Hepatocyte (in vitro differentiated cells): ENCODE measurements at regions not wholly inside any gene's neighbourhood (a gene's known extent, or its start where the extent isn't known, plus 50 kb on each side); places are given as distances from the start of the nearest gene placed in this dataset.
A peak's percentile ranks its signal among the peaks of the same experiment; 100 is the strongest.

Experiments used
- DNase-seq: peaks from one replicate; pipeline ENCODE4 v3.0.0-alpha.2; 2016; ENCODE audit warnings: low spot score
- H2AFZ ChIP-seq: fragments of 200-600 bp; sonication (generic); 2 replicates; pipeline ENCODE4 v1.6.0; 2016; ENCODE audit warnings: antibody characterized with exemption, mild to moderate bottlenecking
- H3K27ac ChIP-seq: fragments of 200-600 bp; sonication (generic); 2 replicates; pipeline ENCODE4 v1.5.1; 2016; ENCODE audit warnings: mild to moderate bottlenecking
- H3K27me3 ChIP-seq: fragments of 200-600 bp; sonication (generic); 2 replicates; pipeline ENCODE4 v1.6.1; 2016
- H3K36me3 ChIP-seq: fragments of 200-600 bp; sonication (generic); replicated peaks from 2 replicates; pipeline ENCODE4 v1.5.1; 2016; ENCODE audit warnings: low read depth; ENCODE audit not compliant: insufficient read depth
- H3K4me1 ChIP-seq: fragments of 200-600 bp; sonication (generic); 2 replicates; pipeline ENCODE4 v1.5.1; 2016; ENCODE audit warnings: mild to moderate bottlenecking, moderate library complexity; ENCODE audit not compliant: insufficient read depth
- H3K4me2 ChIP-seq: fragments of 200-600 bp; sonication (generic); 2 replicates; pipeline ENCODE4 v1.6.0; 2016
- H3K4me3 ChIP-seq: fragments of 200-600 bp; sonication (generic); 2 replicates; pipeline ENCODE4 v1.5.1; 2016; ENCODE audit warnings: mild to moderate bottlenecking
- H3K79me2 ChIP-seq: fragments of 200-600 bp; sonication (generic); 2 replicates; pipeline ENCODE4 v1.6.0; 2017; ENCODE audit warnings: mild to moderate bottlenecking
- H3K9me2 ChIP-seq: fragments of 200-600 bp; sonication (generic); replicated peaks from 2 replicates; pipeline ENCODE4 v1.6.0; 2017; ENCODE audit warnings: mild to moderate bottlenecking; ENCODE audit not compliant: insufficient read depth
- H3K9me3 ChIP-seq: fragments of 200-600 bp; sonication (generic); 2 replicates; pipeline ENCODE4 v1.5.1; 2016; ENCODE audit warnings: low read depth, mild to moderate bottlenecking
- H4K20me1 ChIP-seq: fragments of 200-600 bp; sonication (generic); 2 replicates; pipeline ENCODE4 v1.6.0; 2016; ENCODE audit warnings: mild to moderate bottlenecking; ENCODE audit not compliant: insufficient read depth, poor library complexity, severe bottlenecking
- CTCF ChIP-seq: fragments of 200-600 bp; sonication (generic); IDR thresholded peaks from 2 replicates; pipeline ENCODE4 v1.5.1; 2016; ENCODE audit warnings: antibody characterized with exemption, mild to moderate bottlenecking; ENCODE audit not compliant: poor library complexity
- EZH2 ChIP-seq: fragments of 200-600 bp; sonication (generic); IDR thresholded peaks from 2 replicates; pipeline ENCODE4 v1.6.1; 2016; ENCODE audit warnings: antibody characterized with exemption, mild to moderate bottlenecking, borderline replicate concordance
- EZH2phosphoT487 ChIP-seq: fragments of 200-600 bp; sonication (generic); IDR thresholded peaks from one replicate; pipeline ENCODE4 v1.6.1; 2018; ENCODE audit warnings: antibody characterized with exemption, mild to moderate bottlenecking, low read depth, moderate library complexity; ENCODE audit not compliant: unreplicated experiment, severe bottlenecking
- WGBS: methylation state at CpG from one replicate; pipeline ENCODE4 v1.1.6; 2016; ENCODE audit warnings: low lambda C conversion rate; ENCODE audit errors: missing lambda C conversion rate; 5-methylcytosine and 5-hydroxymethylcytosine counted together

- H3K9me3 ChIP-seq: no peaks in the 10 kb centered on the region
- H3K4me3 ChIP-seq: no peak overlapping the region
- no peaks in the 10 kb centered on the region for H3K36me3 ChIP-seq
- no peak overlapping the region for H3K4me2 ChIP-seq
- no peak overlapping the region for H2AFZ ChIP-seq
- no peaks in the 10 kb centered on the region for H3K27me3 ChIP-seq
- TF ChIP-seq EZH2: no peak
- no peak for TF ChIP-seq EZH2phosphoT487
- no peak for TF ChIP-seq CTCF
- H3K79me2 ChIP-seq: no peaks in the 10 kb centered on the region
- H3K27ac ChIP-seq: no peak overlapping the region
- 67% methylated on average over 6 of the region's 6 CpGs for WGBS
- no peaks in the 10 kb centered on the region for H3K9me2 ChIP-seq
- no peaks in the 10 kb centered on the region for H3K4me1 ChIP-seq
- H4K20me1 ChIP-seq: no peaks in the 10 kb centered on the region
- DNase-seq: no peak
These were observed 434.6 kb downstream of the ENC1 start for GRCh38 chr5:74205767-74206578.

- WGBS: 78% methylated on average over 8 of the region's 8 CpGs
- H3K4me3 ChIP-seq: no peak overlapping the region
- H4K20me1 ChIP-seq: no peaks in the 10 kb centered on the region
- DNase-seq: peak; percentile 24
- H3K9me3 ChIP-seq: no peaks in the 10 kb centered on the region
- TF ChIP-seq EZH2phosphoT487 (no peak), EZH2 (no peak), CTCF (no peak)
- H3K4me2 ChIP-seq: no peak overlapping the region
- no peak overlapping the region for H2AFZ ChIP-seq
- H3K79me2 ChIP-seq: no peaks in the 10 kb centered on the region
- no peaks in the 10 kb centered on the region for H3K36me3 ChIP-seq
- no peaks in the 10 kb centered on the region for H3K9me2 ChIP-seq
- H3K27ac ChIP-seq: no peak overlapping the region
- no peaks in the 10 kb centered on the region for H3K27me3 ChIP-seq
- H3K4me1 ChIP-seq: no peaks in the 10 kb centered on the region
These were observed 439.0 kb downstream of the ENC1 start for GRCh38 chr5:74201334-74202081.

- H3K36me3 ChIP-seq: no peaks in the 10 kb centered on the region
- H3K27me3 ChIP-seq: no peaks in the 10 kb centered on the region
- H3K4me2 ChIP-seq: no peak overlapping the region
- H3K27ac ChIP-seq: no peak overlapping the region
- no peak overlapping the region for H3K4me3 ChIP-seq
- no peaks in the 10 kb centered on the region for H3K79me2 ChIP-seq
- H2AFZ ChIP-seq: no peak overlapping the region
- 81% methylated on average over 2 of the region's 2 CpGs for WGBS
- no peak for DNase-seq
- no peaks in the 10 kb centered on the region for H4K20me1 ChIP-seq
- no peaks in the 10 kb centered on the region for H3K9me3 ChIP-seq
- no peaks in the 10 kb centered on the region for H3K4me1 ChIP-seq
- H3K9me2 ChIP-seq: no peaks in the 10 kb centered on the region
- TF ChIP-seq CTCF (no peak), EZH2phosphoT487 (no peak), EZH2 (no peak)
These were observed 440.0 kb downstream of the ENC1 start for GRCh38 chr5:74200560-74200959.
